Left cardiac atrium (tissue), 4 donors: ENCODE measurements at regions not wholly inside any gene's neighbourhood (a gene's known extent, or its start where the extent isn't known, plus 50 kb on each side); places are given as distances from the start of the nearest gene placed in this dataset.
A peak's percentile ranks its signal among the peaks of the same experiment; 100 is the strongest.

Experiments used
- ATAC-seq, 2 donors: fragments of 200-7000 bp; cut with Tn5 transposase; one replicate each; pipeline ENCODE4 v1.9.1; 2020; ENCODE audit warnings: mild to moderate bottlenecking in 2 of 2, moderate library complexity in 2 of 2
- DNase-seq: peaks from one replicate; pipeline ENCODE4 v3.0.0-alpha.2; 2020
- intact Hi-C, 2 donors: fragments of 100-400 bp; cut with DNase I; formaldehyde crosslinking; loops; one replicate each; pipeline versions ENCODE4 v1.14.1 to v1.15.1; 2022 to 2023
- donor health status: DM: no; HTN: yes; CAD: no.
- donor health status: DM: no; HTN: yes; CAD: no; lungs with severe emphysema.
- donor health status: DM: yes; HTN: yes; CAD: no.
- donor health status: Dilated cardiomyopathy.

DNA sequence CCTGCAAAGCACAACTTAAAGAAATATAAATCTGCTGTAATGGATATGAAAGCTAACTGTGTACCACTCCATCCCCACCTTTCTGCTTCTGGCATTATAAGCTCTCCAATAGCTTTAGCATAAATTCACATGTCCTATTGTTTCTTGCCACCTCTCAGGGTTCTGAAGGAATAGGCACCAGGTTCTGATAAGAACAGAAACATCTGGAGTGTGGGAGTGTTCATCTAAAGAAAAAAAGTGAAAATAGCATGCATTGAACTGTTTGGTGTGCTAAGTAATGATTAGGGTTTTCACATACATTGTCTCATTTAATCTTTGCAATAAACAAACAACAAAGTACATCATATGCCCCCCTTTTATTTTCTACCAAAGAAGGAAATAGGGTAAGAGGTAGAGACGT is 72.3 kb downstream of the FAM76B start:
- no peak for DNase-seq
- intact Hi-C loops: no loop called here
- no peak for ATAC-seq

GRCh38 chr11:95716266-95716665 is 73.3 kb downstream of the FAM76B start:
- DNase-seq (no peak), ATAC-seq (no peak)
- intact Hi-C loops: no loop called here

DNA sequence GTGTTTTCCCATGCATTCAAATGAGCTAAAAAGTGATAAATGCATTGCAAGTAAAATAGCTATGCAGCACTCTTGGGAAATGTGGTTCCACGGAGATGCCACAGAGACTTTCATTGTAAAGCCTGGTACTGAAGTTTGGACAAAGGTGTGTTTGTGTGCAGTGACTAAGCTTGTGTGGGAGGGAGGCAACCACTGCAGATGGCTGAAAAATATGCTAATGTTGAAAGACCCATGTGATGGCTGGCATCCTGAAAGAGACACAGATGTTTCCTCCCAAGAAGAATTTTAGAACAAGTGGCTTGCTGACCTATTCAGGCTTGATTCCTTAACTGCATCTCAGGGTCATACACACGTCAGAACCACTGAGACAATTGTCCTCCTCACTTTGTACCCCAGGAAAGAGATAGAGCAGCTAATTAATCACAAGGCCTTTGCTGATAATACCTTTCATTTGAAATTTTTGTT is 73.8 kb downstream of the FAM76B start:
- ATAC-seq (peak in 1 of 2 donors; percentile 23), DNase-seq (no peak)
- intact Hi-C loops: no loop called here

- intact Hi-C loops: no loop called here
- no peak for ATAC-seq
Measured at GRCh38 chr11:95714843-95715776, 74.5 kb downstream of the FAM76B start.

GRCh38 chr11:95713428-95713827 is 76.2 kb downstream of the FAM76B start:
- intact Hi-C loops: no loop called here
- DNase-seq (no peak), ATAC-seq (no peak)

More at GRCh38 chr11:95714843-95715776, 74.5 kb downstream of the FAM76B start:
- no peak for DNase-seq

DNA sequence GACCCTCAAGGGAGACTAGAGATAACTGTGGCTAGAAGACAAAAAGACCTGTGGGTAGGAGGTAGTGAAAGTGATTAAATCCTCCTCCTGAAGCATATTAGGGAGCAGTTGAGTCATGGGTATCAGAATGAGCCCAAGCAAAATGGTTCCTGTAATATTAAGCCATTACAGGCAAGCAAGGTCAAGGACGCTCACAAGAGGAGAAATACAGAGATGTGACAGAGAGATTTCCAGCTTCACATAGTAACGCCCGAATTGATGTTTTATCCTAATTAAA is 77.7 kb downstream of the FAM76B start:
- intact Hi-C loops: no loop called here
- ATAC-seq (no peak), DNase-seq (no peak)

- no peak for ATAC-seq
- intact Hi-C loops: no loop called here
Measured at GRCh38 chr11:95711162-95711944, 78.2 kb downstream of the FAM76B start.

GRCh38 chr11:95708681-95709080 is 80.9 kb downstream of the FAM76B start:
- intact Hi-C loops: loop anchor here (5.0 to 10.0 kb wide), 2 partner anchors 556 to 644 kb away; partner anchors contain the start of gene SRSF8 (in 1 of the 2)
- no peak for DNase-seq

More at GRCh38 chr11:95711162-95711944, 78.2 kb downstream of the FAM76B start:
- DNase-seq: no peak

GRCh38 chr11:95706974-95707387 is 82.6 kb downstream of the FAM76B start:
- intact Hi-C loops: loop anchor here (5.0 to 10.0 kb wide), 2 partner anchors 555 to 642 kb away; partner anchors contain the start of gene SRSF8 (in 1 of the 2)
- no peak for ATAC-seq
- no peak for DNase-seq

More at GRCh38 chr11:95708681-95709080, 80.9 kb downstream of the FAM76B start:
- ATAC-seq: no peak

GRCh38 chr11:95705485-95706124 is 84.0 kb downstream of the FAM76B start:
- intact Hi-C loops: loop anchor here (2.0 to 10.0 kb wide), 3 partner anchors 551 to 641 kb away; partner anchors contain the start of gene SRSF8 (in 1 of the 2)
- ATAC-seq (peak; percentile 98 to 99), DNase-seq (peak; percentile 88)

DNA sequence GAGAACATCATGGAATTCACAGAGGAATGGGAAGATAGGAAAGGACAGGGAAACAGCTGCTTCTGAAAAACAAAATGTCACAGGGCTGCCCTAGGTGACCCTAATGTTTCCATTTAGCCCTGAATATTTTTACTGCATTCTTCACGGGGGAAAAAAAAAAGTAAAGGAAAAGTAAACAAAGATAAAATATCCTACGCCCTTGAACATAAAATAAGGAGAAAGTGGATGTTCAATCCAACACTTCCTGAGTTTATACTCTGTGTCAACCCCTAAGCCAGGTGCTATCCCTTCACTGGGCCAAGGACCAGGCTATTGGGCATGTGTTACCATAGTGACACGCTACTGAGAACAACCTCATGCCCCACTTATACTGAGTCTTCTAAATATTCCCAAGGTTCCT is 84.7 kb downstream of the FAM76B start:
- intact Hi-C loops: loop anchor here (2.0 to 10.0 kb wide), 3 partner anchors 550 to 640 kb away; partner anchors contain the start of gene SRSF8 (in 1 of the 2)
- ATAC-seq (peak; percentile 35 to 36), DNase-seq (no peak)

DNA sequence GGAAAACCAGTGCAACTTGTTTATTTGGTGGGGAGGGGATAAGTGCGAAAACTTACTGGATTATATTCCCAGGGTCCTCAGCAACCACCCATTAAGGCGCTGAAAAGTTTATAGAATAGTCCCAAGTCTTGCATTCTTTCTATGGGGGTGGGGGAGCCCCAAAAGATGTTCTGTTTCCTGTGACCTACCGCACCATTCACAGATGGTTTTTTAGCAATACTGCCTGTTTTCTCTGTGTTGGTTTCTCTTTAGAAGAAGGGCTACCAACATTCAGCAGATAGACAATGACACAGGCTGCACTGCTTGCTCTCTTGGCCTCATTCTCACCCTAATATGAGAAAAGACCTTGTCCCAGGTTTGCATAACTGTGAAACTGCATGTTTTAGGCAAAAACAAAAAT is 86.5 kb downstream of the FAM76B start:
- ATAC-seq (no peak), DNase-seq (no peak)
- intact Hi-C loops: loop anchor here in 1 of 2 donors (10.0 kb wide), 1 partner anchor 638 kb away; the partner anchor contains the start of gene SRSF8

- ATAC-seq (no peak), DNase-seq (no peak)
- intact Hi-C loops: loop anchor here in 1 of 2 donors (10.0 kb wide), 1 partner anchor 638 kb away; the partner anchor contains the start of gene SRSF8
Measured at GRCh38 chr11:95702526-95702925, 87.1 kb downstream of the FAM76B start.

DNA sequence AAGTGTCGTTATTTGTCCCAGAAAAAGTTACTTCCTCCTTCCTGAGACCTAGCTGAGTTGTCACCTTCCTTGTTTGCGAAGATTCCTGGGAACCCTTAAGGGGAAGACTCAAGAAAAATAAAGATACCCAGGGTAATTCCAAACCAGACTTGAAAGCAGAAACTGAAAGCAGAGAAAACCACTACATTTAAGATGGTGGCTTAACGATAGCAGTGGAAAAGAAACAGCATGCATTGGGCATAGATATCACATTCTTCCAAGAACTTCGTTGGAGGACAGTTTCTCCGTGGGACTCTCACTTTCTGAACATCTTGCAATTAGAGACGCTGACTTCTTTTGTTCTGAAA is 89.1 kb downstream of the FAM76B start:
- no peak for DNase-seq
- intact Hi-C loops: loop anchor here in 1 of 2 donors (10.0 kb wide), 1 partner anchor 636 kb away; the partner anchor contains the start of gene SRSF8
- no peak for ATAC-seq

DNA sequence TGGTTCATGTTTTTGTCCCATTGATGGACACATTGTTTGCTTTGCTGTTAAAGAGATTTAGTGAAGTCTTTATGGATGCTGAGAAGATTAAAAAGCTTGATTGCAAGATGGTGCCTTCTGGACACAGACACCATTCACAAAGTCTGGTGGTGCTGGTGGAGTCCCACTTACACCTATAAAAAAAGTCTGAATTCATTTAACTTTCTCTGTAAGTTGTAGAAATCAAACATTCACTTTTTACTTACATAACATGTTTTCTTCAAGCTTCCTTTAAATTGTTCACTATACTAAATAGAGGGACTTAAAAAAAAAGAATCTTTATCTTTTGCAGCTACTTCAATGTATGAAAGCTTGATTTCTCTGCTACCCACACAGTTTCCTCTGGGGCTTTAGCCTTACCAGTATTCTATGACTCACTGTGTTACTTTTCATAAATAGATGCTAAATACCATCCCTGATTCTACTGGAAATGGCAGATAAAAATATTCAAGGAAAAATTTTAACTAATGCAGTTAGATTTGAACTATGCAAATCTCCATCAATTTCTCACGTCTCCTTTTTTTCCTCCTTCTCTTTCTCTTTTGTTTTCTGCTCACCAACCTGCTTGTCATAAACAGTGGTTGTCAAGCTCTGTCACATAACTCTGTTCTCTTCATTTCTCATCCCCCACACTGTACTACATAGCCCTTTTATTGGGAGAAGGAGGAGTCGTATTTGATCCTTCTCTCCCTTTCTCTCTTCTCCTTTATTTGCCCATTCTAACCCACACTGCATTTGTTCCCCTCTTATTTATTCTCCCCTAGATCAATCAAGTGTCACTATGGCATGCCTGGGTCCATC is 89.7 kb downstream of the FAM76B start:
- intact Hi-C loops: loop anchor here in 1 of 2 donors (10.0 kb wide), 1 partner anchor 635 kb away; the partner anchor contains the start of gene SRSF8
- no peak for DNase-seq
- ATAC-seq: peak in 1 of 2 donors; percentile 68

GRCh38 chr11:95698676-95699557 is 90.7 kb downstream of the FAM76B start:
- intact Hi-C loops: no loop called here
- DNase-seq (no peak), ATAC-seq (peak; percentile 28 to 86)
